ENCODE measurements at regions not wholly inside any gene's neighbourhood (a gene's known extent, or its start where the extent isn't known, plus 50 kb on each side); places are given as distances from the start of the nearest gene placed in this dataset.

DNA sequence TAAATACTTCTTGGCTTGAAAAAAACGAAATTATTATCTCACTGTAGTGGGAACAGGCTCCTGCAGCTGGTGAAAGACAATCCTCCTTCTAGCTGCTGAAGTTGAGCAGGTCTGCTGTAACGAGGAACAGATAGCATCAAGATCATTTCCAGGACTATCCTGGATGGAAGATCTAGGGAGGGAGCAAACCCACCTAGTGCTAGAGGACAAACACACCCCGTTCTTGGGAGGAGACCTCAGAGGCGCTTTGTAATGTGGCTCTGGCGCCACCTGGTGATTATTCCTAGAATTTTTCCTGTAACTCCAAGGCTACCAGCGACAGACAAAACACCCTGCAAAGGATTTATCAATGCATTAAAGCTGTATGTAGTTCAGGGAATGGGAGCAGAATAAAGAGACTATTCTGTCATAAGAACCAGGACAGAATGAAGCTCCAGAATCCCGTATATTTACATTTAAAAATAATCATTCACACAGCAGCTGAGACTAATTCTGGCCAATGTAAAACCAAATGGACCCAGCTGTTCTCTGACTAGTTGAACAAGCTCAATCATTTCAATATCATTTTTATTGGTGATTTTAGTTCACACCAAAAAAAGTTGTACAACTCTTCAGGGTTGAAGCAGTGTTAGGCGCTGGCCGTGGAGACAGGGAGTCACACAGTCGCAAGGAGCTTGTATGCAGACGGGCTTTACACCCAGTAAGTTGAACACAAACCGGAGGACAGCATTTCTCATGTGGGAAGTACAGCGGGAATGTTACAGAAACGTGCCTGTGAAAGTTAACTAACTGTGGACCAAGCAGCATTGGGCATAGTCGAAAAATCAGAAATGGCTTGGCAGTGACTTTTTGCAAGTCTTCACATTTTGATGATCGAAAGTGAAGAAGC is 290.3 kb downstream of the TRIB2 start:
- TF ChIP-seq EZH2 (IDR thresholded peaks at IDR 0.05; ENCODE audit: low read length, missing control alignments) (no peak), CTCF (conservative IDR thresholded peaks at IDR 0.05 in 1 of 2, IDR thresholded peaks at IDR 0.05 in 1 of 2; ENCODE audit: low read depth in 1 of 2, low read length in 2 of 2) (peak; percentile 73 to 76)
- DNase-seq (ENCODE audit: low read depth in 2 of 2) = peak; percentile 58 to 78
- Histone ChIP-seq H3K79me2 (ENCODE audit: control insufficient read depth, insufficient read depth, low read length) (no peaks in the 10 kb centered on the region), H3K4me2 (ENCODE audit: extremely low read depth, insufficient read depth, low read length) (peak overlapping the region; percentile 16), H3K27ac (ENCODE audit: insufficient read depth, low read length) (no peak overlapping the region), H2AFZ (ENCODE audit: low read length) (peak overlapping the region; percentile 7), H3K9me3 (ENCODE audit: control insufficient read depth, insufficient read depth, low read depth, low read length) (no peaks in the 10 kb centered on the region), H3K27me3 (ENCODE audit: control insufficient read depth, insufficient read depth, low read length) (no peaks in the 10 kb centered on the region), H3K36me3 (ENCODE audit: control insufficient read depth, insufficient read depth, low read length) (no peaks in the 10 kb centered on the region), H4K20me1 (ENCODE audit: control insufficient read depth, extremely low read depth, insufficient read depth, low read length) (no peaks in the 10 kb centered on the region), H3K4me3 (replicated peaks in 1 of 4; ENCODE audit: control extremely low read depth in 1 of 4, insufficient read depth in 1 of 4, low read depth in 3 of 4, low read length in 4 of 4) (peak overlapping the region in 2 of 4 experiments; percentile 32 to 33), H3K4me1 (ENCODE audit: control insufficient read depth, extremely low read depth, insufficient read depth, low read length) (no peaks in the 10 kb centered on the region), H3K9ac (ENCODE audit: insufficient read depth, low read length) (no peak overlapping the region)

- H3K9ac ChIP-seq (ENCODE audit: insufficient read depth, low read length) = no peak overlapping the region
- no peaks in the 10 kb centered on the region for H4K20me1 ChIP-seq (ENCODE audit: control insufficient read depth, extremely low read depth, insufficient read depth, low read length)
- H3K36me3 ChIP-seq (ENCODE audit: control insufficient read depth, insufficient read depth, low read length) = no peaks in the 10 kb centered on the region
- no peak overlapping the region for H2AFZ ChIP-seq (ENCODE audit: low read length)
- H3K9me3 ChIP-seq (ENCODE audit: control insufficient read depth, insufficient read depth, low read depth, low read length) = no peaks in the 10 kb centered on the region
- DNase-seq (ENCODE audit: low read depth in 2 of 2) = peak; percentile 18 to 49
- H3K79me2 ChIP-seq (ENCODE audit: control insufficient read depth, insufficient read depth, low read length) = no peaks in the 10 kb centered on the region
- no peak overlapping the region for H3K27ac ChIP-seq (ENCODE audit: insufficient read depth, low read length)
- H3K4me3 ChIP-seq (replicated peaks in 1 of 4; ENCODE audit: control extremely low read depth in 1 of 4, insufficient read depth in 1 of 4, low read depth in 3 of 4, low read length in 4 of 4) = no peak overlapping the region
- H3K4me2 ChIP-seq (ENCODE audit: extremely low read depth, insufficient read depth, low read length) = no peak overlapping the region
- H3K27me3 ChIP-seq (ENCODE audit: control insufficient read depth, insufficient read depth, low read length) = no peaks in the 10 kb centered on the region
- no peak for TF ChIP-seq CTCF (conservative IDR thresholded peaks at IDR 0.05 in 1 of 2, IDR thresholded peaks at IDR 0.05 in 1 of 2; ENCODE audit: low read depth in 1 of 2, low read length in 2 of 2)
- no peak for TF ChIP-seq EZH2 (IDR thresholded peaks at IDR 0.05; ENCODE audit: low read length, missing control alignments)
- no peaks in the 10 kb centered on the region for H3K4me1 ChIP-seq (ENCODE audit: control insufficient read depth, extremely low read depth, insufficient read depth, low read length)
These were observed 292.4 kb downstream of the TRIB2 start for GRCh38 chr2:13009027-13009642.

- H3K4me2 ChIP-seq (ENCODE audit: extremely low read depth, insufficient read depth, low read length) = no peak overlapping the region
- H3K27ac ChIP-seq (ENCODE audit: insufficient read depth, low read length) = no peak overlapping the region
- TF ChIP-seq CTCF (conservative IDR thresholded peaks at IDR 0.05 in 1 of 2, IDR thresholded peaks at IDR 0.05 in 1 of 2; ENCODE audit: low read depth in 1 of 2, low read length in 2 of 2) (no peak), EZH2 (IDR thresholded peaks at IDR 0.05; ENCODE audit: low read length, missing control alignments) (no peak)
- no peaks in the 10 kb centered on the region for H3K9me3 ChIP-seq (ENCODE audit: control insufficient read depth, insufficient read depth, low read depth, low read length)
- H3K4me3 ChIP-seq (replicated peaks in 1 of 4; ENCODE audit: control extremely low read depth in 1 of 4, insufficient read depth in 1 of 4, low read depth in 3 of 4, low read length in 4 of 4) = no peak overlapping the region
- no peaks in the 10 kb centered on the region for H3K36me3 ChIP-seq (ENCODE audit: control insufficient read depth, insufficient read depth, low read length)
- no peak overlapping the region for H2AFZ ChIP-seq (ENCODE audit: low read length)
- DNase-seq (ENCODE audit: low read depth in 2 of 2) = no peak
- H4K20me1 ChIP-seq (ENCODE audit: control insufficient read depth, extremely low read depth, insufficient read depth, low read length) = no peaks in the 10 kb centered on the region
- H3K79me2 ChIP-seq (ENCODE audit: control insufficient read depth, insufficient read depth, low read length) = no peaks in the 10 kb centered on the region
- no peaks in the 10 kb centered on the region for H3K27me3 ChIP-seq (ENCODE audit: control insufficient read depth, insufficient read depth, low read length)
- no peaks in the 10 kb centered on the region for H3K4me1 ChIP-seq (ENCODE audit: control insufficient read depth, extremely low read depth, insufficient read depth, low read length)
- no peak overlapping the region for H3K9ac ChIP-seq (ENCODE audit: insufficient read depth, low read length)
These were observed 293.5 kb downstream of the TRIB2 start for GRCh38 chr2:13010283-13010682.
